GM23338 (cell line): ENCODE measurements at regions not wholly inside any gene's neighbourhood (a gene's known extent, or its start where the extent isn't known, plus 50 kb on each side); places are given as distances from the start of the nearest gene placed in this dataset.

Experiments
- CREB1 ChIP-seq: fragments of 250-450 bp; sonication (Bioruptor Pico); IDR thresholded peaks from 2 replicates; pipeline ENCODE4 v1.5.0; 2020; ENCODE audit warnings: low read depth, mild to moderate bottlenecking, moderate library complexity
- EZH2 ChIP-seq: fragments of 200-600 bp; sonication (generic); IDR thresholded peaks from one replicate; pipeline ENCODE4 v1.8.0; 2017; ENCODE audit warnings: antibody characterized with exemption, mild to moderate bottlenecking, low read depth; ENCODE audit not compliant: unreplicated experiment
- EZH2phosphoT487 ChIP-seq: fragments of 200-600 bp; sonication (generic); IDR thresholded peaks from one replicate; pipeline ENCODE4 v1.8.1; 2018; ENCODE audit warnings: antibody characterized with exemption; ENCODE audit not compliant: unreplicated experiment
- JUNB ChIP-seq: IDR thresholded peaks from one replicate; pipeline ENCODE4 v1.6.1; 2016; ENCODE audit warnings: antibody characterized with exemption; ENCODE audit not compliant: unreplicated experiment
- NANOG ChIP-seq: IDR thresholded peaks from 2 replicates; pipeline ENCODE4 v1.6.1; 2016; ENCODE audit warnings: antibody characterized with exemption, borderline replicate concordance
- POLR2AphosphoS5 ChIP-seq: IDR thresholded peaks from 2 replicates; pipeline ENCODE4 v1.6.1; 2016; ENCODE audit warnings: antibody characterized with exemption, low read depth
- STAT1 ChIP-seq: IDR thresholded peaks from one replicate; pipeline ENCODE4 v1.6.1; 2016; ENCODE audit warnings: antibody characterized with exemption; ENCODE audit not compliant: unreplicated experiment
- ZNF114 ChIP-seq: fragments of 250-450 bp; sonication (Bioruptor Pico); IDR thresholded peaks from 2 replicates; pipeline ENCODE4 v1.5.0; 2020; ENCODE audit warnings: mild to moderate bottlenecking, moderate library complexity
- ZNF331 ChIP-seq: fragments of 250-450 bp; sonication (Bioruptor Pico); IDR thresholded peaks from 2 replicates; pipeline ENCODE4 v1.5.0; 2020; ENCODE audit warnings: low read depth, mild to moderate bottlenecking, moderate library complexity
- TF ChIP-seq, protein P1 (sequence below), 2 experiments: fragments of 200-600 bp in 1 of 2; sonication (generic) in 1 of 2; conservative IDR thresholded peaks; 2 replicates each; pipeline versions ENCODE4 v1.5.1 to v1.6.1; 2016 to 2017; ENCODE audit warnings: antibody characterized with exemption in 2 of 2, low read depth in 2 of 2, mild to moderate bottlenecking in 2 of 2, moderate library complexity in 1 of 2
- TF ChIP-seq, protein P2 (sequence below): IDR thresholded peaks from one replicate; pipeline ENCODE4 v1.6.1; 2018; ENCODE audit warnings: antibody characterized with exemption; ENCODE audit not compliant: unreplicated experiment
- TF ChIP-seq, protein P3 (sequence below): IDR thresholded peaks from 2 replicates; pipeline ENCODE4 v1.6.1; 2016; ENCODE audit warnings: antibody characterized with exemption
- TF ChIP-seq, protein P4 (sequence below): fragments of 250-450 bp; sonication (Bioruptor Pico); IDR thresholded peaks from 2 replicates; pipeline ENCODE4 v1.5.0; 2020; ENCODE audit warnings: mild to moderate bottlenecking, moderate library complexity

DNA sequence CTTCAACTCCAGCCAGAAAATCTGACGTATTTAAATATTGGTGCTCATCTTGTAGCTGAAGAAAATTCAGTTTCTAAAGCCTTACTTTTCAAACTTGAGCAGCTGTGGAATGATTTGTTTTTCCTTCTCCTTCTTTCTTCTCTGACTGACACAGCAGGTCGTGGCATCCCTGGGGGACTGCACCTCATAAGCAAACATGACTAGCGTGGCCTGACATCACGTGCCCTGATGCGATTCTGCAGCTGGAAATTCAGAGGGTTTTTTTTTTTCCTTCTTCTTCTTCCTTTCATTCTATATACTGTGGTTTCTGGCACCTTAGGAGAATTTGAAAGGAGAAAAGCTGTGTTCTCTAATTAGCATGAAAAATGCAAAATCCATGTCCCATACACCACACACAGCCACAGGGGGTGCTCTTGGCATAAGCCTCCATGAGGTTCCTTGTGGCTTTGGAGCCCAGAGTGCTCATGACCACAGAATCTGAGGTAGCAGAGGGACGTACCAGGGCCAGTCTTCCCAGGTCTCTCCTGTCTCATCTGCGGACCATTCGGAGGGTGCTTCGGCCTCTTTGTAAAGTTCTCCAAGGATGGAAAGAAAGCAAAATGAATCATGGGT is 258.5 kb upstream of the CDH4 start:
- TF ChIP-seq, protein P1, sequence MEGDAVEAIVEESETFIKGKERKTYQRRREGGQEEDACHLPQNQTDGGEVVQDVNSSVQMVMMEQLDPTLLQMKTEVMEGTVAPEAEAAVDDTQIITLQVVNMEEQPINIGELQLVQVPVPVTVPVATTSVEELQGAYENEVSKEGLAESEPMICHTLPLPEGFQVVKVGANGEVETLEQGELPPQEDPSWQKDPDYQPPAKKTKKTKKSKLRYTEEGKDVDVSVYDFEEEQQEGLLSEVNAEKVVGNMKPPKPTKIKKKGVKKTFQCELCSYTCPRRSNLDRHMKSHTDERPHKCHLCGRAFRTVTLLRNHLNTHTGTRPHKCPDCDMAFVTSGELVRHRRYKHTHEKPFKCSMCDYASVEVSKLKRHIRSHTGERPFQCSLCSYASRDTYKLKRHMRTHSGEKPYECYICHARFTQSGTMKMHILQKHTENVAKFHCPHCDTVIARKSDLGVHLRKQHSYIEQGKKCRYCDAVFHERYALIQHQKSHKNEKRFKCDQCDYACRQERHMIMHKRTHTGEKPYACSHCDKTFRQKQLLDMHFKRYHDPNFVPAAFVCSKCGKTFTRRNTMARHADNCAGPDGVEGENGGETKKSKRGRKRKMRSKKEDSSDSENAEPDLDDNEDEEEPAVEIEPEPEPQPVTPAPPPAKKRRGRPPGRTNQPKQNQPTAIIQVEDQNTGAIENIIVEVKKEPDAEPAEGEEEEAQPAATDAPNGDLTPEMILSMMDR (conservative IDR thresholded peaks at IDR 0.05; ENCODE audit: low read depth in 2 of 2) = peak in 1 of 2 experiments; percentile 31; a peak in 1 of 4 replicates
- TF ChIP-seq POLR2AphosphoS5 = no peak
- no peak for TF ChIP-seq ZNF331
- no peak for TF ChIP-seq NANOG
- no peak for TF ChIP-seq EZH2phosphoT487
- TF ChIP-seq, protein P2, sequence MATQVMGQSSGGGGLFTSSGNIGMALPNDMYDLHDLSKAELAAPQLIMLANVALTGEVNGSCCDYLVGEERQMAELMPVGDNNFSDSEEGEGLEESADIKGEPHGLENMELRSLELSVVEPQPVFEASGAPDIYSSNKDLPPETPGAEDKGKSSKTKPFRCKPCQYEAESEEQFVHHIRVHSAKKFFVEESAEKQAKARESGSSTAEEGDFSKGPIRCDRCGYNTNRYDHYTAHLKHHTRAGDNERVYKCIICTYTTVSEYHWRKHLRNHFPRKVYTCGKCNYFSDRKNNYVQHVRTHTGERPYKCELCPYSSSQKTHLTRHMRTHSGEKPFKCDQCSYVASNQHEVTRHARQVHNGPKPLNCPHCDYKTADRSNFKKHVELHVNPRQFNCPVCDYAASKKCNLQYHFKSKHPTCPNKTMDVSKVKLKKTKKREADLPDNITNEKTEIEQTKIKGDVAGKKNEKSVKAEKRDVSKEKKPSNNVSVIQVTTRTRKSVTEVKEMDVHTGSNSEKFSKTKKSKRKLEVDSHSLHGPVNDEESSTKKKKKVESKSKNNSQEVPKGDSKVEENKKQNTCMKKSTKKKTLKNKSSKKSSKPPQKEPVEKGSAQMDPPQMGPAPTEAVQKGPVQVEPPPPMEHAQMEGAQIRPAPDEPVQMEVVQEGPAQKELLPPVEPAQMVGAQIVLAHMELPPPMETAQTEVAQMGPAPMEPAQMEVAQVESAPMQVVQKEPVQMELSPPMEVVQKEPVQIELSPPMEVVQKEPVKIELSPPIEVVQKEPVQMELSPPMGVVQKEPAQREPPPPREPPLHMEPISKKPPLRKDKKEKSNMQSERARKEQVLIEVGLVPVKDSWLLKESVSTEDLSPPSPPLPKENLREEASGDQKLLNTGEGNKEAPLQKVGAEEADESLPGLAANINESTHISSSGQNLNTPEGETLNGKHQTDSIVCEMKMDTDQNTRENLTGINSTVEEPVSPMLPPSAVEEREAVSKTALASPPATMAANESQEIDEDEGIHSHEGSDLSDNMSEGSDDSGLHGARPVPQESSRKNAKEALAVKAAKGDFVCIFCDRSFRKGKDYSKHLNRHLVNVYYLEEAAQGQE = no peak
- TF ChIP-seq EZH2 = no peak
- TF ChIP-seq, protein P3, sequence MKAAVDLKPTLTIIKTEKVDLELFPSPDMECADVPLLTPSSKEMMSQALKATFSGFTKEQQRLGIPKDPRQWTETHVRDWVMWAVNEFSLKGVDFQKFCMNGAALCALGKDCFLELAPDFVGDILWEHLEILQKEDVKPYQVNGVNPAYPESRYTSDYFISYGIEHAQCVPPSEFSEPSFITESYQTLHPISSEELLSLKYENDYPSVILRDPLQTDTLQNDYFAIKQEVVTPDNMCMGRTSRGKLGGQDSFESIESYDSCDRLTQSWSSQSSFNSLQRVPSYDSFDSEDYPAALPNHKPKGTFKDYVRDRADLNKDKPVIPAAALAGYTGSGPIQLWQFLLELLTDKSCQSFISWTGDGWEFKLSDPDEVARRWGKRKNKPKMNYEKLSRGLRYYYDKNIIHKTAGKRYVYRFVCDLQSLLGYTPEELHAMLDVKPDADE = no peak
- no peak for TF ChIP-seq CREB1
- TF ChIP-seq ZNF114 (CRISPR knock-in tag) = no peak
- TF ChIP-seq JUNB = no peak
- no peak for TF ChIP-seq STAT1
- TF ChIP-seq, protein P4, sequence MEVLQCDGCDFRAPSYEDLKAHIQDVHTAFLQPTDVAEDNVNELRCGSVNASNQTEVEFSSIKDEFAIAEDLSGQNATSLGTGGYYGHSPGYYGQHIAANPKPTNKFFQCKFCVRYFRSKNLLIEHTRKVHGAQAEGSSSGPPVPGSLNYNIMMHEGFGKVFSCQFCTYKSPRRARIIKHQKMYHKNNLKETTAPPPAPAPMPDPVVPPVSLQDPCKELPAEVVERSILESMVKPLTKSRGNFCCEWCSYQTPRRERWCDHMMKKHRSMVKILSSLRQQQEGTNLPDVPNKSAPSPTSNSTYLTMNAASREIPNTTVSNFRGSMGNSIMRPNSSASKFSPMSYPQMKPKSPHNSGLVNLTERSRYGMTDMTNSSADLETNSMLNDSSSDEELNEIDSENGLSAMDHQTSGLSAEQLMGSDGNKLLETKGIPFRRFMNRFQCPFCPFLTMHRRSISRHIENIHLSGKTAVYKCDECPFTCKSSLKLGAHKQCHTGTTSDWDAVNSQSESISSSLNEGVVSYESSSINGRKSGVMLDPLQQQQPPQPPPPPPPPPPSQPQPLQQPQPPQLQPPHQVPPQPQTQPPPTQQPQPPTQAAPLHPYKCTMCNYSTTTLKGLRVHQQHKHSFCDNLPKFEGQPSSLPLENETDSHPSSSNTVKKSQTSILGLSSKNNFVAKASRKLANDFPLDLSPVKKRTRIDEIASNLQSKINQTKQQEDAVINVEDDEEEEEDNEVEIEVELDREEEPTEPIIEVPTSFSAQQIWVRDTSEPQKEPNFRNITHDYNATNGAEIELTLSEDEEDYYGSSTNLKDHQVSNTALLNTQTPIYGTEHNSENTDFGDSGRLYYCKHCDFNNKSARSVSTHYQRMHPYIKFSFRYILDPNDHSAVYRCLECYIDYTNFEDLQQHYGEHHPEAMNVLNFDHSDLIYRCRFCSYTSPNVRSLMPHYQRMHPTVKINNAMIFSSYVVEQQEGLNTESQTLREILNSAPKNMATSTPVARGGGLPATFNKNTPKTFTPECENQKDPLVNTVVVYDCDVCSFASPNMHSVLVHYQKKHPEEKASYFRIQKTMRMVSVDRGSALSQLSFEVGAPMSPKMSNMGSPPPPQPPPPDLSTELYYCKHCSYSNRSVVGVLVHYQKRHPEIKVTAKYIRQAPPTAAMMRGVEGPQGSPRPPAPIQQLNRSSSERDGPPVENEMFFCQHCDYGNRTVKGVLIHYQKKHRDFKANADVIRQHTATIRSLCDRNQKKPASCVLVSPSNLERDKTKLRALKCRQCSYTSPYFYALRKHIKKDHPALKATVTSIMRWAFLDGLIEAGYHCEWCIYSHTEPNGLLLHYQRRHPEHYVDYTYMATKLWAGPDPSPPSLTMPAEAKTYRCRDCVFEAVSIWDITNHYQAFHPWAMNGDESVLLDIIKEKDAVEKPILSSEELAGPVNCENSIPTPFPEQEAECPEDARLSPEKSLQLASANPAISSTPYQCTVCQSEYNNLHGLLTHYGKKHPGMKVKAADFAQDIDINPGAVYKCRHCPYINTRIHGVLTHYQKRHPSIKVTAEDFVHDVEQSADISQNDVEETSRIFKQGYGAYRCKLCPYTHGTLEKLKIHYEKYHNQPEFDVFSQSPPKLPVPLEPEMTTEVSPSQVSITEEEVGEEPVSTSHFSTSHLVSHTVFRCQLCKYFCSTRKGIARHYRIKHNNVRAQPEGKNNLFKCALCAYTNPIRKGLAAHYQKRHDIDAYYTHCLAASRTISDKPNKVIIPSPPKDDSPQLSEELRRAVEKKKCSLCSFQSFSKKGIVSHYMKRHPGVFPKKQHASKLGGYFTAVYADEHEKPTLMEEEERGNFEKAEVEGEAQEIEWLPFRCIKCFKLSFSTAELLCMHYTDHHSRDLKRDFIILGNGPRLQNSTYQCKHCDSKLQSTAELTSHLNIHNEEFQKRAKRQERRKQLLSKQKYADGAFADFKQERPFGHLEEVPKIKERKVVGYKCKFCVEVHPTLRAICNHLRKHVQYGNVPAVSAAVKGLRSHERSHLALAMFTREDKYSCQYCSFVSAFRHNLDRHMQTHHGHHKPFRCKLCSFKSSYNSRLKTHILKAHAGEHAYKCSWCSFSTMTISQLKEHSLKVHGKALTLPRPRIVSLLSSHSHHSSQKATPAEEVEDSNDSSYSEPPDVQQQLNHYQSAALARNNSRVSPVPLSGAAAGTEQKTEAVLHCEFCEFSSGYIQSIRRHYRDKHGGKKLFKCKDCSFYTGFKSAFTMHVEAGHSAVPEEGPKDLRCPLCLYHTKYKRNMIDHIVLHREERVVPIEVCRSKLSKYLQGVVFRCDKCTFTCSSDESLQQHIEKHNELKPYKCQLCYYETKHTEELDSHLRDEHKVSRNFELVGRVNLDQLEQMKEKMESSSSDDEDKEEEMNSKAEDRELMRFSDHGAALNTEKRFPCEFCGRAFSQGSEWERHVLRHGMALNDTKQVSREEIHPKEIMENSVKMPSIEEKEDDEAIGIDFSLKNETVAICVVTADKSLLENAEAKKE (CRISPR knock-in tag) = no peak
